ENCODE measurements at regions not wholly inside any gene's neighbourhood (a gene's known extent, or its start where the extent isn't known, plus 50 kb on each side); places are given as distances from the start of the nearest gene placed in this dataset.

DNA sequence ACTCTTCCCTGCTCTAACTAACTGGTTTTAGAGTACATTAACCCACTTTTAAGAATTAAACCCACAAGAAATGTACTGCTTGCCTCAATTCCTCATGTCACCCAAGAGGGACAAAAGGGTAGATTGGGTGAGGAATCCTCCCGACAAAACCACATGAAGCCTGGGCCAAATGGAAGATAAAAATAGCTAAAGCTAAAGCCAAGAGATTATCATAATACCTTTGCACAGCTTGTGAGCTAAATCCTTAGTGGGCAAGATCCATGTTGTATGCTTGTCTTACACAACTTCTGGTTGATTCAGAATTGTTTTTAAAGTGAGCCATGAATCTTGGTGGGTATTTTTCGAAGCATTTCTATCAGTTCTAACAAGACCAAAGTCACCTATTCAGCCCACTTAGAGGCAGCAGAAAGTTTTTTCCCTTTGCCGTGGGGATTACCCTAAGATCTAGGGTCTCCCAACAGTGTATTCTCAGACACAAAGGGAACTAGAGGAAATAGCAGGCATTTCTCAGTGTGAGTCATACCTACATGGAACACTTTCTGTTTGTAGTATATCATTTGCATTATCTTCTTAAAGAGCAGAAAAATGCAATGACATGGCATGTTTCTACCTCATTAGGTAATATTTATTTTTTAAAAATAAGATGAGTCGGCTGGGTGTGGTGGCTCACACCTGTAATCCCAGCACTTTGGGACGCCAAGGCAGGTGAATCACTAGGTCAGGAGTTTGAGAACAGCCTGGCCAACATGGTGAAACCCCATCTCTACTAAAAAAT, 616.6 kb downstream of the KCNH5 start:
- Histone ChIP-seq H3K4me3 (no peak overlapping the region), H3K4me1 (no peaks in the 10 kb centered on the region), H3K9ac (no peak overlapping the region), H3K27me3 (no peaks in the 10 kb centered on the region), H3K27ac (no peak overlapping the region), H4K20me1 (no peaks in the 10 kb centered on the region), H3K4me2 (no peak overlapping the region), H3K36me3 (no peaks in the 10 kb centered on the region), H3K9me3 (peaks cover 13% of the 10 kb centered on the region)
- no peak for TF ChIP-seq Cebpa-rat (IDR thresholded peaks at IDR 0.05)

DNA sequence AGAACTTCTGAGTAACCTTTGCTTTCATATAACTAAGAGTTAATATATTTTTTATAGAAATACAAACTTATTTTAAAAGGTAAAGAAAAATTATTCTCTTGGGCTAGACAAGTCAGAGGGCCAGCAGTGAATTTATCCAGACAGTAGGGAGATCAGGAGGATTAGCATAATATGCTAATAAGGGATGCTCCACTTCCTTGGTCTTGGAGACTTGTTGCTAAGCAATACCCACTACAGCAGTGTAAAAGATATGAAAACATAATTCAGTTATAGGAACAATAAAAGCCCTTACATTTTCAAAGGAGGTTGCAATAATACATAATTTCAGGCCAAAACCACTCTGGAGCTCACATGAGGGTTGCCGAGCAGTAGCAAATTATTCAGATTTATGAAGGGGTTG, 615.6 kb downstream of the KCNH5 start:
- Histone ChIP-seq H4K20me1 (no peaks in the 10 kb centered on the region), H3K9me3 (peaks cover 19% of the 10 kb centered on the region)
- TF ChIP-seq Cebpa-rat (IDR thresholded peaks at IDR 0.05), result no peak

DNA sequence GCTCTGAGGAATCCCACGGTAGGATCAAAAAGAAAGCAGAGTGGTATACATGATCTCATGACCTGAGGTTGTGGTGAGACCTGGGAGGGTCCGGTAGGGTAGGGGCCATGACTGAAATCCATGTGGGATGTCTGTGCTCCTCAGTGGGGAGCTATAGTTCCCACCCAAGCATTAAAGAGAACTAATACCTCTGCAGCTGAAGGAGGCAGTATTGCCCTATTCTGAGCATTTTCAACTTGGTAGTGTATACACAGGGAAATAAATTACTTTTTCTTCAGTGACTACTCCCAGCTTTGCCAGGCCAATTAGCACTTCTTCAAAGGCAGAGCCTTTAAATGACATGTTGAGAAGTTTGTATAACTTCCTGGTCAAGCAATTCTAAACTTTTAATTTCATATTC, 613.8 kb downstream of the KCNH5 start:
- H3K4me2 ChIP-seq, result no peak overlapping the region
- H3K9ac ChIP-seq, result no peak overlapping the region
- peaks cover 19% of the 10 kb centered on the region for H3K9me3 ChIP-seq
- no peak overlapping the region for H3K4me3 ChIP-seq
- H3K27ac ChIP-seq, result no peak overlapping the region
- H3K4me1 ChIP-seq, result no peaks in the 10 kb centered on the region
- no peaks in the 10 kb centered on the region for H4K20me1 ChIP-seq
- H3K36me3 ChIP-seq, result no peaks in the 10 kb centered on the region
- no peak for TF ChIP-seq Cebpa-rat (IDR thresholded peaks at IDR 0.05)
- H3K27me3 ChIP-seq, result no peaks in the 10 kb centered on the region

More for the DNA sequence above, 615.6 kb downstream of the KCNH5 start:
- Histone ChIP-seq H3K4me3 (no peak overlapping the region), H3K27ac (no peak overlapping the region), H3K4me2 (no peak overlapping the region), H3K9ac (no peak overlapping the region), H3K27me3 (no peaks in the 10 kb centered on the region), H3K36me3 (no peaks in the 10 kb centered on the region), H3K4me1 (no peaks in the 10 kb centered on the region)

DNA sequence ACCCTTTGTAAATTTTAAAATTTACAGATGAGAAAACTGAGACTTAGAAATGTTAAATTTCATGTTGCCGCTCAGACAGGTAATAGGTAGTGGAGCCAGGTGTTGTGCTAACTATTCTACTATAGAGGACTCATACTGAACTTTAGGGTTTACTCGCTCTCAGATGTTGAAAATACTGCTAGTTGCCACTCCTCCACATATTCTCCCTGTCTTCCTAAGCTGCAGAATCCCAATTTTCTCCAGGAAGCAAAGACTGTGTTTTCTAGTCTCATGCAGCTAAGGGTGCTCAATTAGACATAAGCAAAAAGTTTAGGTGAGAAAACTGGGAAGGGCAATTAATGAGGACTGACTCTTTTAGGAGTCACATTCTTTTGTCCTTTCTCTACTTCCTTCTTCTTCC, 612.3 kb downstream of the KCNH5 start:
- H3K9ac ChIP-seq, result no peak overlapping the region
- H3K4me1 ChIP-seq, result no peaks in the 10 kb centered on the region
- H4K20me1 ChIP-seq, result no peaks in the 10 kb centered on the region
- H3K4me3 ChIP-seq, result no peak overlapping the region
- H3K27me3 ChIP-seq, result no peaks in the 10 kb centered on the region
- no peaks in the 10 kb centered on the region for H3K36me3 ChIP-seq
- TF ChIP-seq Cebpa-rat (IDR thresholded peaks at IDR 0.05), result no peak
- no peak overlapping the region for H3K4me2 ChIP-seq
- no peak overlapping the region for H3K27ac ChIP-seq
- peaks cover 19% of the 10 kb centered on the region for H3K9me3 ChIP-seq

DNA sequence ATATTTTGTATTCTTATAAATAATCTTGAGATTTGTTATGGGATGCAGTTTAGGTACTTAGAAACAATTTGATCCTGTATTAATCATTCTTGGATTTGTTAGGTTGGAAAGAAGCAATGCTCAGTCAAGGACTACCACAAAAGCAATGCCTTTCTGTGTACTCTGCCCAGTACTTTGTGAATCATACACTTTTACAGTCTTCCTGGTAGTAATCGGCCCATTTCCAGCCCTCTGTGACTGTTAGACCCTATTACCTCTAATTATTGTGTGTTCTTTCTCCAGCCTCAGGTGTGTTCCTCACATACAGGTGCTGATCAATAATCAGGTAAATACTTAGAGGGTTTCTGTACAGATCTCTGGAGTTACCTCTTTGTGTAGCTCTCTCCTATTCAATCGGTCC, 609.0 kb downstream of the KCNH5 start:
- no peak overlapping the region for H3K4me3 ChIP-seq
- TF ChIP-seq Cebpa-rat (IDR thresholded peaks at IDR 0.05), result no peak
- H3K27ac ChIP-seq, result no peak overlapping the region
- H3K4me2 ChIP-seq, result no peak overlapping the region
- no peak overlapping the region for H3K9ac ChIP-seq
- no peaks in the 10 kb centered on the region for H3K4me1 ChIP-seq
- no peaks in the 10 kb centered on the region for H3K27me3 ChIP-seq
- no peaks in the 10 kb centered on the region for H3K36me3 ChIP-seq
- no peaks in the 10 kb centered on the region for H4K20me1 ChIP-seq
- H3K9me3 ChIP-seq, result peaks cover 34% of the 10 kb centered on the region

DNA sequence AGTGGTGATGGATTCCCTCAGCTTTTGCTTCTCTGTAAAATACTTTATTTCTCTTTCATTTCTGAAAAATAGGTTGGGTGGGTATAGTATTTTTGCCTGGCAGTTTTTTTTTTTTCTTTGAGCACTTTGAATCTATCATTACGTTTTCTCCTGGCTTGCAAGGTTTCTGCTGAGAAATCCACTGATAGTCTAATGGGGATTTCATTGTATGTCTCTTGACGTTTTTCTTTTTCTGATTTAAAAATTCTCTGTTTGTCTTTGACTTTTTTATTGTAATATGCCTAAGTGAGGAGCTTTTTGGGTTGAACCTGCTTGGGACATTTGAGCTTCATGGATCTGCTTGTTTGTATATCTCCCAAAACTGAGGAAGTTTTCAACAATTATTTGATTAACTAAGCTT, 606.0 kb downstream of the KCNH5 start:
- Histone ChIP-seq H3K9me3 (peaks cover 15% of the 10 kb centered on the region), H3K4me3 (no peak overlapping the region), H3K27me3 (no peaks in the 10 kb centered on the region; the same call in 1 of the 2 replicates), H3K9ac (no peak overlapping the region), H3K36me3 (no peaks in the 10 kb centered on the region), H3K4me1 (no peaks in the 10 kb centered on the region), H4K20me1 (no peaks in the 10 kb centered on the region), H3K4me2 (no peak overlapping the region), H3K27ac (no peak overlapping the region)
- no peak for TF ChIP-seq Cebpa-rat (IDR thresholded peaks at IDR 0.05)

DNA sequence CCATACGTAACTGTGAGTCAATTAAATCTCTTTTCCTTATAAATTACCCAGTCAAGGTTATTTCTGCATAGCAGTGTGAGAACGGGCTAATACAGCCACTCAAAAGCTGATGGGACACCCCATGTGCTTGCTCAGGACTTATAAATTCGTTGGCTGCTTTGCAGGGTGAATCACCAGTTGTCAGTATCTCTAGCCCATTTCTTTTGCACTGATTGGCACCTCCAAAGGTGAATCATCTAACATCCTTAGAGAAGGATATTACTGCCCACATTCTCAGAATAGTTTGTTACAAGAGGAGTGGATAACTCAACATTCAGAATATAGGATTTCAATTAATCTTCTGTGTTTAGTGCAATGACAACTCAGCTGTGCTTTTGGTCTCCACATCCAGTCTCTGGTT, 601.5 kb downstream of the KCNH5 start:
- no peaks in the 10 kb centered on the region for H4K20me1 ChIP-seq
- H3K27ac ChIP-seq, result no peak overlapping the region
- no peak overlapping the region for H3K4me3 ChIP-seq
- H3K36me3 ChIP-seq, result no peaks in the 10 kb centered on the region
- no peak overlapping the region for H3K4me2 ChIP-seq
- no peaks in the 10 kb centered on the region; the same call in 1 of the 2 replicates for H3K27me3 ChIP-seq
- no peak for TF ChIP-seq Cebpa-rat (IDR thresholded peaks at IDR 0.05)
- H3K4me1 ChIP-seq, result no peaks in the 10 kb centered on the region
- H3K9me3 ChIP-seq, result peaks cover 15% of the 10 kb centered on the region
- no peak overlapping the region for H3K9ac ChIP-seq

DNA sequence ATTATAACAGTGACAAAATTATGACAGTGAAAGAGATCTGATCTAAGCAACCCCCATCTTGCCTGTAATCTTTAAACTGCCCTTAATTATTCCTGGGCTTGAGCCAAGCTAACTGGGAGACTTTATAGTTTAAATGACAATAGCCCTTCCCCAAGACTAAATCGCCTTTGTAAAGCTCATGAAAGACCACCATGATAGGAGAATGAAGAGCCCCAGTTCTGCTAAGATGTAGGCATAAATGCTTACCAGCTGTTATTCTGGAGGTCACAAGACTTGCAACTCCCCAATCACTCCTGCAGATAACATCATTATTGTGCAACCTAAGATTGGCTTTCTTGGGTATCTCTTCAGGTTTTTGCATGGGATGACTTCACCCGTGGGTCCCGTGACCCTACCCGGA, 599.7 kb downstream of the KCNH5 start:
- Histone ChIP-seq H3K4me1 (no peaks in the 10 kb centered on the region), H3K9me3 (peaks cover 5% of the 10 kb centered on the region), H3K4me3 (no peak overlapping the region), H3K36me3 (no peaks in the 10 kb centered on the region), H3K4me2 (no peak overlapping the region), H3K27me3 (no peaks in the 10 kb centered on the region; the same call in 1 of the 2 replicates), H3K27ac (no peak overlapping the region), H4K20me1 (no peaks in the 10 kb centered on the region), H3K9ac (no peak overlapping the region)
- TF ChIP-seq Cebpa-rat (IDR thresholded peaks at IDR 0.05), result no peak

DNA sequence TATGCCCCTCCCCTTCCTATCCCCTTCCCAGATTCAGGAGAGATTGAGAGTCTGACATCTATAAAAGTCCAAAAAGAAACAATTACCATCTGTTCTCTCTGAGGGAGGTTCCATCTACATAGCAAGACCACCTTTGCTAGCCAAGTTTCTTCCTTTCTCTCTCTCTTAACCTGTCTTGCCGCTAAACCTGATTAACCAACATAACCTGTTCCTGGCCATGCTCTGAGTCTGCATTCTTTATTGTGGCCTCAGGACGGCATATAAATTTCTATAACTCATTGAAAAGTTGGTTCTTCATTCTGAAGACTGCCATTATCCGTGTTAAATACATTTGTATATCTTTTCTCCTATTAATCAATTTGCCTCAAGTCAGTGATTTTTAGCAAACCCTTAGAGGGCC, 594.0 kb downstream of the KCNH5 start:
- H3K27ac ChIP-seq, result no peak overlapping the region
- TF ChIP-seq Cebpa-rat (IDR thresholded peaks at IDR 0.05), result no peak
- no peak overlapping the region for H3K9ac ChIP-seq
- no peaks in the 10 kb centered on the region for H3K9me3 ChIP-seq
- H3K4me3 ChIP-seq, result no peak overlapping the region
- H3K27me3 ChIP-seq, result no peaks in the 10 kb centered on the region
- no peaks in the 10 kb centered on the region for H4K20me1 ChIP-seq
- no peaks in the 10 kb centered on the region for H3K36me3 ChIP-seq
- H3K4me2 ChIP-seq, result no peak overlapping the region
- H3K4me1 ChIP-seq, result no peaks in the 10 kb centered on the region

DNA sequence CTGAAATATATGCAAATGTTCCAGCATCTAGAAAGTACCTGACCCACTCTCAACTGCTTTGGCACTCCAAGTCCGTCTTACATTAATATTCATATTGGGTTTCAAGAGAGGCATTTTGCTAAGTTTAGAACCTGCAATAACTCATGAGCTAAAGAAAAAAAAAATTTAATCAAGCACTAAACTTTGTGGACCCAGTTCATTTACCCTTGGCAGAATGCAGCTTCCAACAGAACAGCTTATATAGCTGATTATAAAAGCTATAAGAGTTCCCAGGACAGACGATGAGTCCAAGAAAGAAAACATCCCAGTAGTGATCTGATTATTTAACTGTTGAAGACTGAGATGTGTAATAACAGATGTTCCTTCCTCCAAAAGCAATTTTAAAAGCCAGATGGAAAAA, 592.0 kb downstream of the KCNH5 start:
- Histone ChIP-seq H3K27me3 (no peaks in the 10 kb centered on the region), H4K20me1 (no peaks in the 10 kb centered on the region), H3K27ac (no peak overlapping the region), H3K9me3 (no peaks in the 10 kb centered on the region), H3K4me3 (no peak overlapping the region), H3K4me2 (no peak overlapping the region), H3K9ac (no peak overlapping the region), H3K4me1 (no peaks in the 10 kb centered on the region), H3K36me3 (no peaks in the 10 kb centered on the region)
- no peak for TF ChIP-seq Cebpa-rat (IDR thresholded peaks at IDR 0.05)

DNA sequence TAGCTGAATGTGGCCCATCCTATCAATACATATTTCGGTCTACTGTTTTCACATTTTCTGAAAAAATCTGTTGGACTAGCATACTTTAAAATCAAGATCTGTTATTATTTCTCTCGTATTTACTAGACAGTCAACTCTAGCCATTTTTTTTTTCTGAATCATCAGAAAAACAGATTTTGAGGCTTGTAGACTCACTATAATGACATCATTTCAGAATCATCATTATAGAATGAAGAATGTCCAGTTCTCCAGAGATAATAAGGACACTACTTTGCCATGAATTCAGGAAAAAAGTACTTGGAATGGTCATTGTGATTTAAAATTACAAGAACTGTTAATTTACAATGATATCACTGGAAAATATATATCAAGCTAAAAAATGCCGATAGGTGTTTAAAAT, 589.8 kb downstream of the KCNH5 start:
- H3K4me3 ChIP-seq, result no peak overlapping the region
- H3K27ac ChIP-seq, result no peak overlapping the region
- H3K9me3 ChIP-seq, result no peaks in the 10 kb centered on the region
- no peak overlapping the region for H3K4me2 ChIP-seq
- no peaks in the 10 kb centered on the region for H4K20me1 ChIP-seq
- H3K27me3 ChIP-seq, result no peaks in the 10 kb centered on the region
- no peaks in the 10 kb centered on the region for H3K4me1 ChIP-seq
- no peaks in the 10 kb centered on the region for H3K36me3 ChIP-seq
- no peak for TF ChIP-seq Cebpa-rat (IDR thresholded peaks at IDR 0.05)
- H3K9ac ChIP-seq, result no peak overlapping the region
